A204.1 (cell line): ENCODE measurements at regions not wholly inside any gene's neighbourhood (a gene's known extent, or its start where the extent isn't known, plus 50 kb on each side); places are given as distances from the start of the nearest gene placed in this dataset.

Experiments
- FAIRE-seq: peaks from 2 replicates; lab custom pipeline; 2012; peaks lifted over from hg19 to GRCh38; lab: Jason Lieb, UNC

DNA sequence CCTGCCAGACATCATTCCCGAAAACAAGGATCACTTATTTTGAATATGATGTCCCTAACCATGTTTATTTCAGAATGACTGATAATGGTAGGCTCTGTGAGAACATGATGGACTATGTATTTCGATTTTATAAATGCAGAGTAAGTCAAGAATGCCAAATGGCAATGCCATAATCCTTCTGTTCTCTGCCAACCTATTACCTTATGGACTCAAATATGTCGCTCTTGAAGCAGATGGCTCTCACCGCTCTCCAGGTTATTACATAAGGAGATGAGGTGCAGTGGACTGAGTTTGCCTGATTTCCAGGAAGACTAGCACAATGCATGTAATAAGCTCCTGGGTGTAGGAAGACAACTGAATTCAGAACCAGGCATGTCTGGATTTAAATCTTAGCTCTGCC, 227.2 kb downstream of the BTG1 start:
- FAIRE-seq, result no peak

DNA sequence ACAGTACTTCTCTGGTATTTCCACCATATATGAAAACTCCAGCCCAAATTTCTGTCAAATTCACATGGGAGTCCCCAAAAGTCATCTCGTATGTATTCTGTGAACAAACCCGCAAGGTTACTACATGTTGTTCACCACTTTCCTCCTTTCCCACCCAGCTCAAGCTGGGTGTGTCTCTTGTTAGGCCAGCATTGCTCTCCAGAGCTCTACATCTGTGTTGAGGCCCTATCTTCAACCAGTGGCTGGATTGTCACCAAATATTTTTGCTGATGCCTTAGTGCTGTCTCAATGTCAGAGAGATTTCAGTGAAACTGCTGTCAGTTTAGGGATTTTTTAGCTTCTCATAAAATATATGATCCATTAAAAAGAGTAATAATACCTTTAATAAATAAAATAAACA, 230.9 kb downstream of the BTG1 start:
- FAIRE-seq, result no peak

DNA sequence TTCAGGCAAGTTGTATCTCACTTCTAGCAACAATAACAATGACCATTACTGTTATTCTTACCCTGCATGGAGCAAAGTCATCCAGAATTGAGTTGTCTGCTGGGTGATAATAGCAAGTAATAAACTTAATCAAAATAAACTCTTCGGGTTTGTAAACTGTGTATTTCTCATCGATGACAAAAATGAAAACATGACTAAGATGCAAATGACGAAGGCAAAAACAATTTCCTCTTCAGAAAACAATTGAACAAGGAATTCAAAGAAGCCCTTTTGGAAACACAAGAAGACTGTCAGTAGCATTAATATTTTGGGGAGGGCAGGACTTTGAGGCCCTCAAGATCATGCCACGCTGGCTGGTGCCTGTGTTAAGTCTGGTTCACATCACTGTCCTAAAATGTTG, 232.0 kb downstream of the BTG1 start:
- FAIRE-seq, result no peak

DNA sequence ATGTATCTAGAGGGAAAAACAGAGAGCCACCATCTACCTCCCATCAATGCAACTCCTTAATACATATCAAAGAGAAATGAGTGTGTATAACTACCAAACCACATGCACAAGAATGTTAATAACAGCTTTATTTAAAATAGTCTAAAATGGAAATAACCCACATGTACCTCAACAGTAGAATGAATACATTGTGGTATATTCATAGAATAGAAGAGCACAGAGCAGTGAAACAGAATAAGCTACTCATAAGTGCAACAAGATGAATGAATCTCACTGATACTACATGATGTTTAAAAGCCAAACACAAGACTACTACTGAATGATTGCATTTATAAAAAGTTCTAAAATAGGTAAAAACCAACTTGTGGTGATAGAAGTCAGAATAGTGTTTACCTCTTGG, 232.5 kb downstream of the BTG1 start:
- FAIRE-seq, result no peak

DNA sequence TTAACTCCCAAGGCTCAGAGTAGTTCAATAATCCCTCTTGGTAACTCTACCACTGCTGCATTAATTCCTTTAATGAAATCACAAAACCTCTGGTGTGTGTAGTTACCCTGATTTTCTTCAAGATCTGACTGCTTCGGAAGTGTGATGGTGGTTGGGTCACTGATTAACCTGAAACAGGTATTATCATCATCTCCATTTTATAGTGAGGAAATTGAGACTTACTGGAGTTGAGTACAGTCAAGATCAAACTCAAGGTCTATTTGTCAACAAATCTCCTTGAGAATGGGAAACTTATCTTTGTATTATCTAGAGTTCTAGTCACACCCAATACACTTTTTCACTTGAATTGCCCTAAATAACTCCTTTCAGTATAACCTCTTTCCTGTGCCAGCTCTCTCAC, 233.5 kb downstream of the BTG1 start:
- no peak for FAIRE-seq

DNA sequence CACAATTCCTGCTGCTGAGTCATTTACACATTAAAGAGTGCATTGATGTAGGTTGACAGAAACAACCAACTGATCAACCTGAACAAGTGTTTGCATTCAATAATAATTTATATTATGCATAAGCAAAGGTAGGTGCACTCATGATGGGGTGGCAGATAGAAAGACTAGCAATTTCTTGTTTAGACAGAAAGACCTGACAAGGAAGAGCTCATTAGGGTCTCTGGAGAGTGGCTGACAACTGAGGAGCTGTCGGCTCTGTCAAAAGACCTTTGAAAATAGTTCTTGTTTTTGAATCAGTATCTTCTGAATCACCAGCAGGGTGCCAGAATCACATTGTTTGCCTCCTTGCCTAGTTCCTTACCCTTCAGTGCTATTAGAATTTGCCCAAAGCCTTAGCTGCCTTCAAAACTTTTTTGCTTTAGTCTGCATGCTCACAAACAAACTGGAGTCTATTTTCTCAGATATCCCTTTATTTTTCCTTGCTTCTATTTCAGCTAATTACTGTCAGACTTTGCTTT, 234.7 kb downstream of the BTG1 start:
- FAIRE-seq, result no peak

DNA sequence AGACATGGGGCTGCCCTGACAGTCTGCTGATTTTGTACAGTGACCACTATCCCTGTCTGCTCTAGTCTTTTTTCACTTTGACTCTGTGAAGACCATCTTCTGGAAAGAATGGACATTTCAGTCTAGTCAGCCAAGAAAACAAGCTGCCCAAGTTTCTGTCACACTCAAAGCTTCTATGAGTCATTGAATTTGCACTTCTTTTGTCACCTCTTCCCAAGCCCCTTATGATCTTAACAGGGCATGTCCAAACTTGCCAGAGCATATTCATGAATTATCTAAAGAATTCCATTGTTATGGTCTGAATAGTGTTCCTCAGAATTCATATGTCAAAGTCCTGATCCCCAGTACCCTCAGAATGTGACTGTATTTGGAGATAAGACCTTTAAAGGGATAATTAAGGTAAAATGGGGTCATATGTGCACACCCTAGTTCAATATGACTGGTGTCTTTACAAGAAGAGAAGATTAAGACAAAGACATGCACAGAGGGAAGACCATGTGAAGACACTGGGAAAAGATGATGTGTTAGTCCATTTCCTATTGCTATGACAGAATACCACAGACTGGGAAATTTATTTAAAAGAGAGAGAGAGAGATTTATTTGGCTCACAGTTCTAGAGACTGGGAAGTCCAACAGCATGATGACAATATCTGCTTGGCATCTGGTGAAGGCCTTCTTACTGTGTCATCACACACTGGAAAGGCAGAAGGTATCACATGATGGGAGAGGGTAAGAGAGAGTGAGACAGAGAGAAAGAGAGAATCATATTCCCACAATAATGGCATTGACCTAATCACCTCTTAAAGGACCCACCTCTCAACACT, 242.6 kb downstream of the BTG1 start:
- no peak for FAIRE-seq

DNA sequence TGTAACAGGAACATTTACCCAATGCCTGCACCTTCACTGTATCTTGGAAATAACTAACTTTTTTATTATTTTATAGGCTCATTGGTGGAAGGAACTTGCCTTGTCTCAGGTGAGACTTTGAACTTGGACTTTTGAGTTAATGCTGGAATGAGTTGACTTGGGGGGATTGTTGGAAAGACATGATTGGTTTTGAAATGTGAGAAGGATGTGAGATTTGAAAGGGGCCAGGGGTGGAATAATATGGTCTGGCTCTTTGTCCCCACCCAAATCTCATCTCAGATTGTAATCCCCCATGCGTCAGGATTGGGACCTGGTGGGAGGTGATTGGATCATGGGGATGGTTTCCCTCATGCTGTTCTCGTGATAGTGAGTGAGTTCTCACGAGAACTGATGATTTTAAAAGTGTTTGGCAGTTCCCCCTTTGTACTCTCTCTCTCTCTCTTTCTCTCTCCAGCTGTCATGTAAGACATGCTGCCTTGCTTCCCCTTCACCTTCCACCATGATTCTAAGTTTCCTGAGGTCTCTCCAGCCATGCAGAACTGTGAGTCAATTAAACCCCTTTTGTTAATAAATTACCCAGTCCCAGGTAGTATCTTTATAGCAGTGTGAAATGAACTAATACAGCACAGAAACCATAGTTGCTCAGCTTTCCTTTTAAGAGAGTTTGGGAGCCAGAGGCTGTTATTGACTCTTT, 244.1 kb downstream of the BTG1 start:
- FAIRE-seq, result no peak

DNA sequence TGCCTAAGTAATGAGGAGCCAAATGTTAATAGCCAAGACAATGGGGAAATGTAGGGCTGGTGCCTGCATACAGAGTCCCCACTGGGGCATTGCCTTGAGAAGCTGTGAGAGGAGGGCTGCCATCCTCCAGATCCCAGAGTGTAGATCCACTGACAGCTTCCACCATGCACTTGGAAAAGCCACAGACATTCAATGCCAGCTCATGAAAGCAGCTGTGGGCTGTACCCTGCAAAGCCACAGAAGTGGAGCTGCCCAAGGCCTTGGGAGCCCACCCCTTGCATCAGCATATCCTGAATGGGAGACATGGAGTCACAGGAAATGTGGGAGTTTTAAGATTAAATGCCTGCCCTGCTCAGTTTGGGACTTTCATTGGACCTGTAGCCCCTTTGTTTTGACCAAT, 244.7 kb downstream of the BTG1 start:
- no peak for FAIRE-seq

DNA sequence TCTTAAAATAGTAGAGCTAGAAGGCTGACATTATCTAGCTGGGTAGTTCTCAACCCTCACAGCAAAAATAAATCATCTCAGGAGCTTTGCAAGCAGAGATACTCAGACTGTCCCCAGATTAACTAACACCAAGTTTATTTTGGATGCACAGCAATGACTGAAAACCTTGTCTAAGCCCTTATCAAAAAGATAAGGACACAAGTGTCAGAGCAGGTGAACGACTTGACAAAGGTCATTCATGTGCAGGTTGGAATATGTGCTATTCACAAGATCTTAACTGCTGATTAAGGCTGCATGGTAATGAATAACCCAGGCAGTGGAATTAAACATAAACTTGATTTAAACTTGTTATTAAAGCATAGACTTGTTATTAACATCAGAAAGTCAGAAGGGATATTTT, 246.6 kb downstream of the BTG1 start:
- no peak for FAIRE-seq

DNA sequence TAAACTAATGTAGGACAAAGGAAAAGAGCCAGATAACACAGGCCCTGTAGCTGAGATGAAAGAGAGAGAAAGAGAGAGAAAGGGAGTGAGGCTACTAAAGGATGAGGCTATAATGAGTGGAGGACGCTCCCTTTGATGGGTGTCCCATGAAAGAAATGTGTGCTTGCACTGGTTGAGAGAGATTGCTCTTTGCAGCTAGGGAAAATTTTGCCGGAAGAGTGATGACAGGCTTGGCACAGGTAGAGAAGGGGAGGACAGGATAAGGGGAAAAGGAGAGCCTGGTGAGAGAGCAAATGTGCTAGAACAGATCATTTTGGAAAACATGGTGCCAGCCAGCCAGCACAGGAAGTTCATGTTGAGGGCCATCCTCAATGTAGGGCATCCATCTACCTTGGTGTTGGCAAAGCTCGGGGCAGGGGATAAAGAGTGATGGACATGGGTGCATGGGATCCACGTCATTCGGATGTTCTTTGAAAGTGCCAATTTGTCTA, 248.6 kb downstream of the BTG1 start:
- FAIRE-seq, result no peak

DNA sequence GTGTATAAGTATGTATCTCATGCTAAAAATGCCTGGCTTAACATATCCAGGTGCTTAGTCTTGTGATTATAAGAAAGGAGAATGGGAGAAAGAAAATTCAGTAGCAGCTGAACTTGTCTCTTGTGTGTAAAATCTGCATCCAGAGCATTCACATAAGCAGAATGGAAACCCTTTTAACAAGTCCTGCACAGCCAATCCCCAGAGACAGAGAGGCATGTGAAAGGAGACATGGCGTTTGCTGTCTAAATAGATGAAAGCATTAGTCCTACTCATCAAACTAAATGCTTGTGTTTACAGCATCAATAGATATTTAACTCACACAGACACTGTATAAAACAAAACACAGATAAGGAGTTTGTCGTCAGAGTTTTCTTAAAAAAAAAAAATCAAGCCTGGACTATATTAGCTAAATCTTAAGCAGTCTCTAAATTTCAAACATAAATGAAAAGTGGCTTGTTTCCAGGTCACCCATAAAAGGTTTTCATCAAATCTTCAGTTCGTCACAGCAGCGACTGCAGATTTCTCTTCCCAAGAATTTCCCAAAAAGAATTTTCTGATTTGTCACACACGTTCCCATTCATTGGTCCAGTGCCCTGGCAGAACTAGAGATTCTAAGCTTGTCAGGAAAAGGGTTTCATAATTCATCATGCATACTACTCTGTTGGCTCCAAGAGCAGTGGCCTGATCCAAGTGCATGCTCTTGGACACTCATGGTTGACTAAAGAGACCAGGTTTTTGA, 249.2 kb downstream of the BTG1 start:
- FAIRE-seq, result no peak

DNA sequence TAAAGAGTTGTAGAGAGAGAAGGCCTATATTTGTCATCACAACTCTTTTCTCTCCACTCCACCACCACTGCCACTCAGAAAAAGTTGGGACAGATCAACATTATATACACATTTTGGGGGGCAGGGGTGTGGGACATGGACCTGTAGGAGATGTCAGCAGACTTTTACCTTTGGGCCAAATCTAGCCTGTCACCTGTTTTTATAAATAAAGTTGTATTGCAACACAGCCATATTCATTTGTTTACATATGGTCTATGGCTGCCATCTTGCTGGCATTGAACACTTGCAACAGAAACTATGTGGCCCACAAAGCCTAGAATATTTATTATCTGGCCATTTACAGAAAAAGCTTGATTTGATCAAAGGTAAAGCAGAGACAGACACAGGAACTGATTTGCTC, 250.7 kb downstream of the BTG1 start:
- no peak for FAIRE-seq

DNA sequence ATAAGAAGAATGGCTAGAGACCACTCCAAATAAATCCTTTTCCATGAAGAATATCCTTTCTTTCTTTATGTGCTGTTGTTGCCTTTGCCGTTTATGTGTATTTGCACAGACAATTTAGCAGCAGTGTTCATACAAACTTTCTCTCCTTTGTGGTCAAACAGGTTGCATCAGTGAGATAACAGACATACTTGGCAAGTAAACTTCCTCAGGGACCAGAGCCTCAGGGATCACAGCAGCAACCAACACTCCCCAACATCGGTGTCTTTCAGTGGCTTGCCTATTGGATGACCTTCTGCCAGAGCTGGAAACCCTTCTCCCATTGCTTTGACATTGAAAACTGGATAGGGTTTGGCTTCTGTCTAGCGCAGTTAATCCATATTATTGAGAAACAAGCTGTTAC, 252.2 kb downstream of the BTG1 start:
- FAIRE-seq, result no peak

DNA sequence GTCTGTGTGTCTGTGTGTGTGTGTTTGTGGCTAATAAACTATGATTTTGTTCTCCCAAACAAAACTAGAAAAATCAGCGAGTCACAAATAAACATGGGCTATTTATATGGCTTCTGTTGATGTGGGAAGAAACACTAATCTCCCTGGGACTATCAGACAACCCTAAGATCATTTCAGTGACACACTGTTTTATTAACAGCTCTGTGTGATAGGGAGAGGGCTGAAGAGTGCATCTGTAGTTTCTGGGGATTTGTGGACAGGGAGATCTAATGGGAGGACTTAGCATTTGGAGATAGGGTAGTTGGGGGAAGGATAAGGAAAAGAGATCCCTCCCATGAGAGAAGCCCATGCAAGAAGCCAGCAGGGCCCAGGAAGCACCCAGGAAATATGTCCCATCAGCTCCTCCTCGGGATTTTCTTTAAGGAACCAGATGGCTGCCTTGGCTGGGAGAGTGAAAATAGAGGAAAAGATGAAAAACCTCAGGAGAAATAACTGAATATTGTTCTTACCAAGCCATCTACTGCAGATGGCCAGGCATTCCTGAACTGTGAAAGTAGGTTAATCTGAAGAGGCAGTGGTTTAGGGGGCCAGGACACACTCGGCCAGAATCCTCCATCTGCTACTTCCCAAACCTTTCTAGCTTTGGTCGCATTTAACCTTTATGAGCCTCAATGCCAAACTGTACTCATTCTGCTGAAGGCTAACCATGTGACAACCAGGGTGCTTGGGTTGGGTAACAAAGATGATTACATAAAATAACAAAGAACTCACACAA, 253.4 kb downstream of the BTG1 start:
- no peak for FAIRE-seq

DNA sequence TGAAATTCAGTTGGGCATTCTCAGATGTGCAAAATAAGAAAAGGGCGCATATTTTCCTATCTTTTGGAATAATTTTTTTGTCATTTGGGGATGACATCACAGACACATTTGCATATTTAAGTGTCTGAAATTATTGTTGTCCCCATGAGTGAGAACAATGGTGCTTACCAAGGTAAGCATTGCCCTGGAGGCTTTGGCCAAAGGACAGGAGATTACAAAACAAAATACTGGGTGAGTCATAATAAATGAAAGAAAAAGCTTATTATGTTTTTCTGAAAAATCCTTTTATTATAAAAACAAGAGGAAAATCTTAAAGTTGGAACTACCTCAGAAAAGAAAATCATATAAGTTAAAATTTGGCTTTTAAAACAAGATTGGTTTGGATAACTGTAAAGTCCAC, 254.9 kb downstream of the BTG1 start:
- FAIRE-seq, result no peak

DNA sequence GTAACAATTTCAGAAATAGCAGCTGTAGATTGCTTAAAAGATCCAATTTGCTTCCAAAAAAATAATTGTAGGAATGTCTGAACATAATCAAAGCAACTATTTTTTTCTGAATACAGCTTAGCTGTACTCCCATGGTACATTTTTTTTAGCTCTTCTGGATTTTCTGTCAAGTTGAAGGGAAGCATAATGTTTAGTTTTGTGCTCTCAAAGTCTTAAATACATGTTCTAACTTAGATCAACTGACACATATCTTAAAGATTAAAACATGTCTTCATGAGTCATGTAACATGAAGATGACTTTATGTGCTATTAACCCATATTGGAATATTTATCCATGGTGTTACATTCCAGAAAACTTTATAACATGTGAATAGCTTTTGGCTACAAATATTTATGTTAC, 255.7 kb downstream of the BTG1 start:
- peak; percentile 19 for FAIRE-seq

DNA sequence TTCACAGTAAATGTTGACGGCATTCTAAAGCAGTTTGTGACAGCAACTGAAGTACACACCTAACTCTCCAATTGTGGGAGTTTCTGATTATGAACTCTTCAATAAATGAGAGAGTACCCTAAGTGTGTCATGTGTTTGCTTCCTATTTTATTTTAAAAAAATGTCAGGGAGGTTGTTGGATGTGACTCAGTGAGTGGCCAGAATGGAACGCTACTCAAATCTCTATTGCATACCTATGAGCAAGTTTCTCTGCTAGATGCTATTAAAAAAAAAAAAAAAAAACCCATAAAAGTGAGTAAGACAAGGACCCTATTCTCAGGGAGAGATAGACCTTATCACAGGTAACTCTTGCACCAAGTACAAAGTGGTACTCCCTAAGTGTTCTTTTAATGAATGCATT, 256.6 kb downstream of the BTG1 start:
- no peak for FAIRE-seq

DNA sequence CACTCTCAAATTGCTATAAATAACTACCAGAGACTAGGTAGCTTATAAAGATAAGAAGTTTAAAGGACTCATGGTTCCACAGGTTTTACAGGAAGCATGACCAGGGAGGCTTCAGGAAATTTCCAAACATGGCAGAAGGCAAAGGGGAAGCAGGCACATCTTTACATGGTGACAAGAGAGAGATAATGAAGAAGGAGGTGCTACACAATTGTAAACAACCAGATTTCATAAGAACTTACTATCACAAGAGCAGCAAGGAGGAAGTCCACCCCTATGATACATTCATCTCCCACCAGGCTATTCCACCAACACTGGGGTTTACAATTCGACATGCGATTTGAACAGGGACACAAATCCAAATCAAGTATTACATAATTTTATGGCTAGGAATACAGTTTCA, 257.7 kb downstream of the BTG1 start:
- FAIRE-seq, result no peak

DNA sequence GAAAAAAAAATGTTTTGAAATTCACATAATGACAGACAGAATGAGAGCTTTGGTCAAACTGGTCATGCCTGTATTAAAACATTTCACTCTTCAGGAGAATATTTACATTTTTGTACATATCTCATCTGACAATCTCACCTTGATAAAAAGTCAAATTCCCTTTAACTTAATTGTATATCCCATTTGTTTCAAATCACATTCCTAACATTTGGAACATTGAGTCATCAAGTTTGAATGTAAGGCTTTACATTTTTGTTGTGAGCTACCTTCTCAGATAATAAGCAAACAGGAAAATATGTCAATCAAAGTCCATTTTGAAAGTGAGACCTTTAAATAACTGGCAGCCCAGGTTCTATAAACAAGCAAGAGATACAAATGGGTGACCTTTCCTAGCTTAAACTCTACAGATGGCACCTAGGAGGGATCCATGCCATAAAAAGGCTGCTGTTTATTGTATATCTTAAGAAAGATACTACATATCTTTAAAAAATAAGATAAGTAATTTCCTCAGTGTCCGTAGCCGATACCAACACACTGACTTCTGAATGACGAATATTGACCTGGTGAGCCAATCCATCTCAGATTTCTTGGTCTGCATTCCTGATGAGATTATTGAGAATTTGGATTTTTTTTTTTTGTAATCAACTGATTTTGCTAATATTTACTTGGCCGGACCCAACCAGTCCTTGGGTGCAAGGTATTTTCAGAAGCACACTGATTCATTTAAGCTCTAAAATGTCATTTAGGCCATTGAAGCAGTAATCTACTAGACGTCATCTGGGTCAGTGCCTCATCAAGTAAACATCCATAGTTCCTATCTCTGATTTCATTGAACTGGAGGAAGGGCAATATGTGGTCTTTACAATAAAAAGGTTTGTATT, 259.6 kb downstream of the BTG1 start:
- no peak for FAIRE-seq

DNA sequence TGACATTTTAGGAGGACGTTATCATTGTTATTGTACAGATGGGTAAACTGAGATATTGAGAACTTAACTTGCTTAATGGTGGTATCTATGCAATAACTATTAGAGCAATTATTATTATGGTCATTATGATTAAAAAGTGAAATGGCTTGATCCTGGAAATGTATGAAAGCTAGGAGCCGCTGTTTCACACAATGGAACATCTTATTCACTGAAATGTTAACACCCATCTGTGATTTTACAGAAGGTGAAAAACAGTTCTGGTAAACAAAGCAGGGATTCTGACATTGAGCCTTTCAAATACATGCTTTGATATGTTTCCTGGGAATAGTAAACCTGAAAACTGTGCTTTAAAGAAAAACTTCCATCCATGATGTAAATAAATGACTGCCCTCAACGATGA, 261.4 kb downstream of the BTG1 start:
- no peak for FAIRE-seq
